ENCODE measurements at regions not wholly inside any gene's neighbourhood (a gene's known extent, or its start where the extent isn't known, plus 50 kb on each side); places are given as distances from the start of the nearest gene placed in this dataset.

GRCh38 chr18:40326985-40327384, 1628.0 kb upstream of the PIK3C3 start:
- no peak for TF ChIP-seq CTCF (IDR thresholded peaks at IDR 0.05; ENCODE audit: extremely low read depth, insufficient read depth, missing control alignments)

GRCh38 chr18:40325988-40326387, 1629.0 kb upstream of the PIK3C3 start:
- no peak for DNase-seq (ENCODE audit: low spot score)
- in situ Hi-C loops (cut with MboI; ENCODE audit: low pct_unique_long_range_greater_than_20kb, low sequenced_read_pairs, unreplicated experiment): no loop called here
- TF ChIP-seq CTCF (IDR thresholded peaks at IDR 0.05; ENCODE audit: extremely low read depth, insufficient read depth, missing control alignments): no peak

More at GRCh38 chr18:40326985-40327384, 1628.0 kb upstream of the PIK3C3 start:
- no peak for DNase-seq (ENCODE audit: low spot score)
- in situ Hi-C loops (cut with MboI; ENCODE audit: low pct_unique_long_range_greater_than_20kb, low sequenced_read_pairs, unreplicated experiment): no loop called here

GRCh38 chr18:40314199-40314598, 1640.8 kb upstream of the PIK3C3 start:
- no peak for DNase-seq (ENCODE audit: low spot score)
- no peak for TF ChIP-seq CTCF (IDR thresholded peaks at IDR 0.05; ENCODE audit: extremely low read depth, insufficient read depth, missing control alignments)
- in situ Hi-C loops (cut with MboI; ENCODE audit: low pct_unique_long_range_greater_than_20kb, low sequenced_read_pairs, unreplicated experiment): no loop called here

- DNase-seq (ENCODE audit: low spot score): no peak
- TF ChIP-seq CTCF (IDR thresholded peaks at IDR 0.05; ENCODE audit: extremely low read depth, insufficient read depth, missing control alignments): no peak
- in situ Hi-C loops (cut with MboI; ENCODE audit: low pct_unique_long_range_greater_than_20kb, low sequenced_read_pairs, unreplicated experiment): no loop called here
Observed at GRCh38 chr18:40313030-40313642, 1641.9 kb upstream of the PIK3C3 start.

GRCh38 chr18:40307627-40308026, 1647.4 kb upstream of the PIK3C3 start:
- no peak for DNase-seq (ENCODE audit: low spot score)
- no peak for TF ChIP-seq CTCF (IDR thresholded peaks at IDR 0.05; ENCODE audit: extremely low read depth, insufficient read depth, missing control alignments)
- in situ Hi-C loops (cut with MboI; ENCODE audit: low pct_unique_long_range_greater_than_20kb, low sequenced_read_pairs, unreplicated experiment): no loop called here

GRCh38 chr18:40296717-40297413, 1658.2 kb upstream of the PIK3C3 start:
- DNase-seq (ENCODE audit: low spot score): no peak
- in situ Hi-C loops (cut with MboI; ENCODE audit: low pct_unique_long_range_greater_than_20kb, low sequenced_read_pairs, unreplicated experiment): no loop called here
- TF ChIP-seq CTCF (IDR thresholded peaks at IDR 0.05; ENCODE audit: extremely low read depth, insufficient read depth, missing control alignments): no peak
